Kidney capillary endothelial cell (primary cell): ENCODE measurements at regions not wholly inside any gene's neighbourhood (a gene's known extent, or its start where the extent isn't known, plus 50 kb on each side); places are given as distances from the start of the nearest gene placed in this dataset.
A peak's percentile ranks its signal among the peaks of the same experiment; 100 is the strongest.

Experiments used
- DNase-seq: peaks from one replicate; pipeline ENCODE4 v3.0.0-alpha.2; 2018; ENCODE audit warnings: low spot score

- DNase-seq, result no peak
Measured at GRCh38 chr16:48487287-48487686, 102.1 kb upstream of the SIAH1 start.

GRCh38 chr16:48481772-48482171 is 96.6 kb upstream of the SIAH1 start:
- DNase-seq, result no peak

- no peak for DNase-seq
Measured at GRCh38 chr16:48481211-48481610, 96.0 kb upstream of the SIAH1 start.

GRCh38 chr16:48479955-48480354 is 94.7 kb upstream of the SIAH1 start:
- no peak for DNase-seq

- no peak for DNase-seq
Measured at GRCh38 chr16:48479329-48479728, 94.1 kb upstream of the SIAH1 start.

- DNase-seq, result no peak
Measured at GRCh38 chr16:48478393-48478792, 93.2 kb upstream of the SIAH1 start.

- DNase-seq, result no peak
Measured at GRCh38 chr16:48471435-48471834, 86.2 kb upstream of the SIAH1 start.

GRCh38 chr16:48462106-48462740 is 77.0 kb upstream of the SIAH1 start:
- DNase-seq, result no peak

- DNase-seq, result no peak
Measured at GRCh38 chr16:48459167-48459566, 74.0 kb upstream of the SIAH1 start.

GRCh38 chr16:48454051-48454450 is 68.8 kb upstream of the SIAH1 start:
- DNase-seq, result no peak

GRCh38 chr16:48452991-48453760 is 68.0 kb upstream of the SIAH1 start:
- DNase-seq, result no peak

GRCh38 chr16:48451323-48451722 is 66.1 kb upstream of the SIAH1 start:
- no peak for DNase-seq

GRCh38 chr16:48450367-48450766 is 65.2 kb upstream of the SIAH1 start:
- DNase-seq, result no peak

GRCh38 chr16:48448841-48449481 is 63.7 kb upstream of the SIAH1 start:
- no peak for DNase-seq

GRCh38 chr16:48447940-48448536 is 62.8 kb upstream of the SIAH1 start:
- DNase-seq, result no peak

- no peak for DNase-seq
Measured at GRCh38 chr16:48447428-48447827, 62.2 kb upstream of the SIAH1 start.

GRCh38 chr16:48446534-48446920 is 61.3 kb upstream of the SIAH1 start:
- no peak for DNase-seq

- DNase-seq, result no peak
Measured at GRCh38 chr16:48445782-48446533, 60.7 kb upstream of the SIAH1 start.

- peak; percentile 94 for DNase-seq
Measured at GRCh38 chr16:48444574-48444973, 59.4 kb upstream of the SIAH1 start.

- DNase-seq, result no peak
Measured at GRCh38 chr16:48442379-48442778, 57.2 kb upstream of the SIAH1 start.

- no peak for DNase-seq
Measured at GRCh38 chr16:48441863-48442279, 56.7 kb upstream of the SIAH1 start.

- DNase-seq, result no peak
Measured at GRCh38 chr16:48441106-48441505, 55.9 kb upstream of the SIAH1 start.
